NCI-H2029 (cell line): ENCODE measurements at regions not wholly inside any gene's neighbourhood (a gene's known extent, or its start where the extent isn't known, plus 50 kb on each side); places are given as distances from the start of the nearest gene placed in this dataset.
"Not testable (repeated sequence)": the region's sequence is repeated elsewhere in the genome, so short reads cannot be mapped to it uniquely, and the experiment has no call there.

Source experiments
- DNase-seq: peaks from one replicate; lab custom pipeline; 2025; lab: John Stamatoyannopoulos, UW

DNA sequence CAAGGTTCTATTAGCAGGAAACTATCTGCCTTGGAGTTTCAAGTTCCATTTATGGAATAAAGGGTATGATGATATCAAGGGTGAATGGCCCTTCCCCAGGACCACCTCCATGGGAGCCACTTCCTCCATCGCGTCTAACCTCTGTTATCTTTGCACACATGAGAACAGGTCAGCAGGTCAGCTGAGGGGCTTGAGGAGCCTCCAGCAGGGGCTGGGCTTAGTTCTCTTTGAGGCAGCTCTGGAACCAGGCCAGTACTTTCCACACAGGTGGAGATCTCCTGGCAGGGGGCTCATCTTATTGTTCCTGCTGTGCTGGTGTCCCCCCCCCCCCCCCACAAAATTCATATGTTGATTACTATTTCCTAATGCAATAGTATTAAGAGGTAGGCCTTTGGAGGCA is 472.2 kb upstream of the ZMIZ1 start:
- no peak for DNase-seq

DNA sequence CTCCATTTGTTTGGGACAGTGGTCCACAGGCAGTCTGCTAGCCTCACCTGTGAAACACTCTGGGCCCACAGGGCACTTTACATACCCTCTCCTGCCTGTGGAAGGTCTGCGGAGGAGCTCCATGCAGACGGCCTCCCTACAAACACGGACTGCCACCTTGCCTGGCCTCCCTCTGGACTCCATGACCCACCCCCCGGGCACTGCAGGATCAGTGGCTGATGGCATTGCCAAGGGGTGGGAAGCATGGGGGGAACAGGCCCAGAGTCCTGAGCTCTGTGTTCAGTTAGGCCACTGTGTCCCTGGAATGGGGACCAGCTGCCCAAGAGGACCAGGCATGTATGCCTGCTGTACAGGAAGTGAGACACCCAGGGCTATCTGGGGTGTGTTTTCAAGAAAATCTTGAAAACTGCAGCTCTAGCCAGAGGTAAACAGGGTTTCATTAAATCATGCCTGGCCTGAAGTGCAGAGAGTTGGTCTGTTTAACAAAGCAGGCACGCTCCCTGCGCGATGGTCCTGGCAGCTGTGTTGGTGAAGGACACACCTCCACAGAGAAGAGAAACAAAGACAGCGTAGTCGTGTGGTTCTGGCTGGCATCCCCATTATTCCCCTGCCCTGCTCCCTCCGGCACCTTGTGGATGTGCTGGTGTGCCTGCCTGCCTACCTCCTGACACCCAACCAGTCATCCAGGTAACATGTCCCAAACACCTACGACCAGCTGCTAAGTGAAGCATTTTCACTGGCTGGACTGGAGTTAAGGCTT is 470.8 kb upstream of the ZMIZ1 start:
- no peak for DNase-seq

DNA sequence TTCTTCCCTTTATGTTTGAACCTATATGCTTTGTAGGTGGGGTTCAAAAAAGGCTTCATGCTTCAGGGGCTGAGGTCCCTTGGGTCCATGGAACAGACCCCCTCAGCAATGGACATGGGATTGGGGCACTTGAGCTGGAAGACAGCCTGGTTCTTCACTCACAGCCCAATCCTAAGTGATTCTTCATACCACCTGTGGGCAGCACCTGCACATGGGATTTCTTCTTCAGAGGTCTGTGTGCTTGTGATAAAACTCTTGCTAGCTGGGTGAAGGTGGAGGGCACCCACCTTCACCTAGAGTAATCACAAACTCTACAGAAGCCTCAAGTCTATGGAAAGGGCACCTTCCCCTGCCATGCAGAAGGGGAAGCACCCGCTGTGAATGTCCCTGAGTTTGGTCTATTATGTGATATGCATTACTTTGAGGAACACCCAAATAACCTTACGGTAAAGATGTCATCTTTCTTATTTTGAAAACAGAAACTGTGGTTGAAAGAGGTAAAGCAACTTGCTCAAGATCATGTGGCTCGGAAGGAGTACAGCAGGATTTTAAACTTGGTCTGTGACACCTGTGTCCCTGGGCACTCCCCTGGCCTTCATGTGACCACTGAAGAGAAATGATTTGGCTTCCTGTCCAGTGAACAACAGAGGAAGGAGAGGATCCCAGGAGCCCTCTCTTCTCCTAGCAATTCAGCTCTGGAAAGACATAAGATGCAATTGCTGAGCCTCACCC is 469.5 kb upstream of the ZMIZ1 start:
- no peak for DNase-seq

- DNase-seq = no peak
Observed at GRCh38 chr10:78600121-78600665, 468.6 kb upstream of the ZMIZ1 start.

GRCh38 chr10:78600740-78601139 is 468.0 kb upstream of the ZMIZ1 start:
- DNase-seq = no peak

DNA sequence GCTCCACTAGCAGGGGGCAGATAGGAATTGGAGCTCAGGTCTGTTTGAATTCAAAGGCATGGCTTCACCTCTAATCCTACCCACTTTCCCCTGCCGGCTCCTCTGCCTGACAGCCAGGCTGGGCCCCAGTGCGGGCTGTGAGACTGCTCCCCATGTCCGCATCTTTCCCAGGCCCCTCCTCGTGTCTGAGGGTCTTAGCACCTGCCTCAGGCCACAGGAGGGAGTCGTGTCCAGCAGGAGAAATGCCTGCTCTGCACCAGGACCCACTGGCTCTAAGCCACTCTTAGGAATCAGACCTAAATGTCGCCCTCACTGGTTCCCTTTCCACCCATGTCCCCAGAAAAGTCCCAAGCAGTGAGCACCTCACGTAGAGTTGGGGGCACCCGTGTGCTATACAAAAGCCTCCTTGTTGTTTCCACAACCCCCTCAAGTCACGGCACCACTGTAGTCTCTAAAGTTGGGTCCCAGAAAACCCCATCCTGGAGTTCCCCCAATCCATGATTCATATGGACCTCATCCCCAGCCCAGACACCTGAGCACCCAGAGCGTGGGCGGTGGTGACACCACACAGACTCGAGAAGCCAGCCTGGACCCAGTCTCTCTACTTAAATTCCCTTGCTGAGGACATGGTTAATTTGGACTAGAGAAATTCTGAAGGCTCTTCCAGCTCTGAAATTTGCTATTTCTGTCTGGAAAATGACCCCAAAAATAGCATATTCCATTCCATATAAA is 466.4 kb upstream of the ZMIZ1 start:
- DNase-seq = no peak

GRCh38 chr10:78604286-78604685 is 464.5 kb upstream of the ZMIZ1 start:
- no peak for DNase-seq

DNA sequence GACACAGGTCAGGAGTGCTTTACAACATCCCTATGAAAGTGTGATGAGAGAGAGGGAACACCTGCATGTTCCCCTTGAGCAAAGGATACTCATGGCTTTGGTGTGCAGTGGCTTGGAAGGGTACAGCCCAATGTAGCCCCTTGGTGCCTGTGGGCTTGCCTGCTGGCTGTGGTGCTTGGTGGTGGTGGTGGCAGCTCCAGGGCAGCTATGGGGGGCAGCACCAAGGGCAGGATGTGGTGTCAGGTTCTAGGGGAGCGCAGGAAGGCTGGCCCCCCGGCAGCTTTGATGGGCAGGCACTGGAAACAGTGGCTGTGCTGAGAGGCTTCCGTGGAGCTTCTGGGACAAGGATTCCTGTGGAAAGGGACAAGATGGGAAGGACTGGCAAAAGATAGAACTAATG is 464.0 kb upstream of the ZMIZ1 start:
- DNase-seq = no peak

GRCh38 chr10:78605800-78606350 is 462.9 kb upstream of the ZMIZ1 start:
- no peak for DNase-seq

DNA sequence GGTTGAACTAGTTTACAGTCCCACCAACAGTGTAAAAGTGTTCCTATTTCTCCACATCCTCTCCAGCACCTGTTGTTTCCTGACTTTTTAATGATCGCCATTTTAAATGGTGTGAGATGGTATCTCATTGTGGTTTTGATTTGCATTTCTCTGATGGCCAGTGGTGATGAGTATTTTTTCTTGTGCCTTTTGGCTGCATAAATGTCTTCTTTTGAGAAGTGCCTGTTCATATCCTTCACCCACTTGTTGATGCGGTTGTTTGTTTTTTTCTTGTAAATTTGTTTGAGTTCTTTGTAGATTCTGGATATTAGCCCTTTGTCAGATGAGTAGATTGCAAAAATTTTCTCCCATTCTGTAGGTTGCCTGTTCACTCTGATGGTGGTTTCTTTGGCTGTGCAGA is 462.0 kb upstream of the ZMIZ1 start:
- DNase-seq = not testable (repeated sequence)

DNA sequence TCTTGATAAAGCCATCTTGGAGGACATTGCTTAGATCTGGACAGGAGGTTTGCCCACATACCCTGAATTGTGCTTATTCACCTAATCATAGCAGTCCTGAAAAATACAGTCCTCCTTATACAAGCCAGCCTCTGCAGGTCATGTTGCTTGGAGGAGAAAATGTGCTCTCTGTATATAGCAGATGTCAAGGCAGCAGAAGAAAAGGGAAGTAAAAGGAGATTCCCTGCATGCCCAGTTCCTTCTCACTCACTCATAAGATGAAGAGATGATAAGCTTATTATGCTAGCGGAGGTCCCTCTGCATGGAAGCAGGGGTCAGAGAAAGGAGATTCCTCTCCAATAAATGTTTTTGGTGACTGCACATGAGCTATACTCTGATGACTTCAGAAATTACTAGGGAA is 458.8 kb upstream of the ZMIZ1 start:
- no peak for DNase-seq

DNA sequence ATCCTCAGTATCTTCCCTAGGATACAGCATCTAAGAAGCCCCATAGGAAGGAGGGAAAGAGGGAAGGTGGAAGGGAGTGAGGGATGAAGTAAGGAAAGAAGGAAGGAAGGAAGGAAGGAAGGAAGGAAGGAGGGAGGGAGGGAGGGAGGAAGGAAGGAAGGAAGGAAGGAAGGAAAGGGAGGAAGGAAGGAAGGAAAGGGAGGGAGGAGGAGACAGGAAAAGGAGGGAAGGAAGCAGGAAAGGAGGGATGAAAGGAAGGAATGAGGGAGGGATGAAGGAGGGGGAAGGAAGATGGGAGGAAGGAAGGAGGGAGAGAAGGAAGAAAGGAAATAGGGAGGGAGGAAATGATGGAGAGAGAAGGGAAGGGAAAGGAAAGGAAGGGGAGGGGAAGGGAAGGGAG is 455.6 kb upstream of the ZMIZ1 start:
- DNase-seq = no peak

DNA sequence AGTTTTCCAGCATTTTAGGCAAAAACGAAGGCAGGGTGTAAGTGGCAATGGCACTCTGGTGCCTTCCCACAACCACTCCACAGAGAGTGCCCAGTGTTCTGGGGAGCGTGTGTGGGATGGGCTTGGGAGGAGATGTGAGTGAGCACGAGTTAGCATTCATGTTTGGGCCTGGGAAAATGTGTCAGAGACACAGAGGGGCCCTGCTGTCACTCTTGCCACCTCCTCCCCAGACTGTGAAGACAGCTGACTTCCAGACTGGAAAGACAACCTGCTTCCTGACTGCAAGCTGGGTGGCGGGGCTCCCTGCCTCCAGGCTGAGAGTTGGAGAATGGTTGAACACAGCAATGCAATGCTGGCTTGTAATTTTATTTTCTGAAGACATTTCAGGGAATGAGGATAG is 454.5 kb upstream of the ZMIZ1 start:
- no peak for DNase-seq

DNA sequence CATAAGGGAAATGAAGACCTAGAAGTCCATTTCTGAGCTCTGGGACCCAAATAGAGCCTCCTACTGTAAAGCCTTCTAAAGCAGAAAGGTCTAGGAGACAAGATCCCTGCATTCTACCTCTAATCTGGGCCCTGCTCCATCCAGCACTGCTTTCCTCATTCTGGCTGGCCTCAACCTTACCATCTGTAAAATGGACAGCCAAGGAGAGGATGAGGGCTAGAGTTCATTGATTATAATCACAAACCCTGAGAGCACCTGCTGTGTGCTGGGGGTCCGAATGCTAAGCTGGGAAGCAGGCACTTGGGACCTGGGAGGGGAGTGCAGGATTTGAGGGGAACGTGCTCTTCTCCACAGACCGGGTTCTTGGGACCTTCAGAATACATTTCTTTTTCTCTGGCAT is 454.0 kb upstream of the ZMIZ1 start:
- no peak for DNase-seq

- no peak for DNase-seq
Observed at GRCh38 chr10:78616125-78616695, 452.6 kb upstream of the ZMIZ1 start.

GRCh38 chr10:78617115-78617514 is 451.7 kb upstream of the ZMIZ1 start:
- no peak for DNase-seq

DNA sequence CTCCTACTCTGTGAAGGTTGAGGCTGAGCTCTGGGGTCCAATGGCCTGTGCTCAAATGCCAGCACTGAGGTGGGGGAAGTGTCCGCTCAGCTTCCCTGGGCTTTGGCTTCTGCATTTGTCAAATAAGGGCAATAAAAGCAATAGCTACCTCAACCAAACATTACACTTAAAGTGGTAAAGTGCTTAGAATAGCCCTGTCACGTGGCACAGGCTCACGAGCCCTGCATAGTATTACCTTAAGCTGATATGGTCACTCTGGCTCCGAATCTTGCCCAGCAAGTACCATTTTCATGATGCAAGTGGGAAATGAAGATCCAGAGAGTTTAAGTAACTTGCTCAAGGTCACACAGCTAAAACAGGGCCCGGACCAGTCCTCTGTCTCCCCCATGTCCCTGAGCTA is 451.1 kb upstream of the ZMIZ1 start:
- DNase-seq = no peak

GRCh38 chr10:78618050-78618449 is 450.7 kb upstream of the ZMIZ1 start:
- DNase-seq = no peak

DNA sequence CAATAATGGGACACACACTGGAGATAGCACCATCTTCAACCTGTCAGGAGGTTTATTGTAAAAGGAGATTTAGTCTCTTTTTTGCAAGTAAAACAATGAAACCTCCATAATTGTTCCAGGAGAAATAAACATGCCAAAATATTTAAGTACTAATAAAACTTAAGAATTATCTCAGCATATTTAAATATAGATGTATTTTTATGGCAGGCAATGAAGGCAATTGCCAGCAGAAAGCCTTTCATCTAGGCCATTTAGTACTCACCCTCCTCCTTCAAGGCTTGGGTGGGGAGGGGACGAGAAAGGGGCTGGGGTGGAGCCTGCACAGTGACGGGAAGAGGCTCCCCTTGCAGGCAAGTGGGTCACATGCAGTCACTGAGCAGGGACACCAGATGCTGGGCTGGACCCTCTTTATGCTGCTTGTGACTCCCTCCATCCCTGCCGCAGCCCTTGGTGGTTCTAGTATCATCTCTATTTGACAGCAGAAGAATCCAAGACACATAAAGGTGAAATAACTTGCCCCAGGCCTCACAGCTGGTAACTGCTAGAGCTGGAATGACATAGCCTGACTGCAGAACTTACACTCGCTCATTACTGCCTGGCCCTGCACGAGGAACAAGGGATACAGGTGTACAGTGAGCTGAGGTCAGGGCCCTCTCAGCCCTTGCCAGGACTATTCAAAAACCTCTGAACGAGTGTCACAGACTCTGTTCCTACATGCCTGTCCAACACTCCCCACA is 449.5 kb upstream of the ZMIZ1 start:
- no peak for DNase-seq

GRCh38 chr10:78619896-78620295 is 448.9 kb upstream of the ZMIZ1 start:
- no peak for DNase-seq
